ENCODE measurements at regions not wholly inside any gene's neighbourhood (a gene's known extent, or its start where the extent isn't known, plus 50 kb on each side); places are given as distances from the start of the nearest gene placed in this dataset.

DNA sequence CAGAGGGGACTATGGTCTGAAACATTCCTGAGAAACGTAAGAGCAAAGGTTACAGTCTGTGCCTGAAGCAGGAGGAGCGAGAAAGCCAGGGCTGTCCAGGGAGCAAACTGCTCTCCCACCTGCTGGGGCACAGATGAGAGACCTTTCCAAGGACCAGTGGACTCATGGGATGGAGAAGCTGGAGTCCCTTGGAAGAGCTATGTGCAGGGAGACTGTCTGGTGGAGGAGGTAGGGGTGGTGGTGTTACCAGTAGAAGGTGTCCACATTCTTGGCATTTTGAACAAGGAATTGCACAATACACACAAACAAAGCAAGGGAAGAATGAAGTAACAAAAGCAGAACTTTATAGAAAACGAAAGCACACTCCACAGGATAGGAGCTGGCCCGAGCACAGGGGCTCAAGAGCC is 97.9 kb upstream of the CYRIA start:
- no peak for TF ChIP-seq POLR2A (IDR thresholded peaks at IDR 0.05; ENCODE audit: extremely low read depth, insufficient read length)
- TF ChIP-seq, protein P1, sequence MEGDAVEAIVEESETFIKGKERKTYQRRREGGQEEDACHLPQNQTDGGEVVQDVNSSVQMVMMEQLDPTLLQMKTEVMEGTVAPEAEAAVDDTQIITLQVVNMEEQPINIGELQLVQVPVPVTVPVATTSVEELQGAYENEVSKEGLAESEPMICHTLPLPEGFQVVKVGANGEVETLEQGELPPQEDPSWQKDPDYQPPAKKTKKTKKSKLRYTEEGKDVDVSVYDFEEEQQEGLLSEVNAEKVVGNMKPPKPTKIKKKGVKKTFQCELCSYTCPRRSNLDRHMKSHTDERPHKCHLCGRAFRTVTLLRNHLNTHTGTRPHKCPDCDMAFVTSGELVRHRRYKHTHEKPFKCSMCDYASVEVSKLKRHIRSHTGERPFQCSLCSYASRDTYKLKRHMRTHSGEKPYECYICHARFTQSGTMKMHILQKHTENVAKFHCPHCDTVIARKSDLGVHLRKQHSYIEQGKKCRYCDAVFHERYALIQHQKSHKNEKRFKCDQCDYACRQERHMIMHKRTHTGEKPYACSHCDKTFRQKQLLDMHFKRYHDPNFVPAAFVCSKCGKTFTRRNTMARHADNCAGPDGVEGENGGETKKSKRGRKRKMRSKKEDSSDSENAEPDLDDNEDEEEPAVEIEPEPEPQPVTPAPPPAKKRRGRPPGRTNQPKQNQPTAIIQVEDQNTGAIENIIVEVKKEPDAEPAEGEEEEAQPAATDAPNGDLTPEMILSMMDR (IDR thresholded peaks at IDR 0.05; ENCODE audit: low read depth, low read length) = no peak
- TF ChIP-seq, protein P2, sequence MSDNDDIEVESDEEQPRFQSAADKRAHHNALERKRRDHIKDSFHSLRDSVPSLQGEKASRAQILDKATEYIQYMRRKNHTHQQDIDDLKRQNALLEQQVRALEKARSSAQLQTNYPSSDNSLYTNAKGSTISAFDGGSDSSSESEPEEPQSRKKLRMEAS (IDR thresholded peaks at IDR 0.05; ENCODE audit: low read depth, low read length) = no peak
